ENCODE measurements at regions not wholly inside any gene's neighbourhood (a gene's known extent, or its start where the extent isn't known, plus 50 kb on each side); places are given as distances from the start of the nearest gene placed in this dataset.

DNA sequence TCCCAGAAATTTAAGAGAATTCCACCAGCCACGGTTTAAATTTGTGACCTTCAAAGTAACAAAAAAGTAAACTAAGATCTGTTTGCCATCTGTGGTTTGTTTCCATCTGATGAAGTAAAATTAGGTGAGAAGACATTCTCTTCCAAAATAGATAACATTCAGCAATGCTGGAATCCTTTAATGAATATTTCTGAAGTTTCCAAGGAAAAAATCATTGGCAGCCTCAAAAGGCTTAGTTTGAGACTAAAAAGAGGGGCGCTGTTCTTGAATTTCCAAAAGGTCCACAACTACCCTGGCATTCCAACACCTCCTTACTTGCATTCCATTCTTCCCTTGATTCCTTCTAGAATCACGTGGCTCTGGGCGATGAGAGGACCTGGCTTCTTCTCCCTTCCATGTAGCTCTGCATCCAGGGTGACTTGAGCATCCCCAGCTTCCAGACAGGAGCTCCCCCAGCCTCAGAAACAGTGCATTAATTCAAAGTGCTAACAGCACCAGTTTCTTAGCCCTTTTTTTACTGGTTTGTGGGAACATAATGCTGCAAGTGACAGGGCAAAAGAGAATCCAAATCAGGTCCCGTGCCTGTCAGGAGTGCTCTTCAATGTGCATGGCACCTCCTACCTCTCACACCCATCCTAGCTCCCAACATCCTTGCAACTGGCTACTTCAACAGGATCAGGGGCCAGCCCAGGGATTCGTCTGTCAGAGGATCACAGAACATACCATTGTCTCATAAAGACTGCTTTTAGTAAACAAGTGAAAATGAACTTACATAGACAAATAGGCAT is 191.5 kb upstream of the S1PR3 start:
- POLR2A ChIA-PET (ENCODE audit: partially characterized antibody), result no interaction called here
- CTCF ChIA-PET (ENCODE audit: partially characterized antibody), result no interaction called here
- intact Hi-C loops (cut with micrococcal nuclease), result no loop called here

DNA sequence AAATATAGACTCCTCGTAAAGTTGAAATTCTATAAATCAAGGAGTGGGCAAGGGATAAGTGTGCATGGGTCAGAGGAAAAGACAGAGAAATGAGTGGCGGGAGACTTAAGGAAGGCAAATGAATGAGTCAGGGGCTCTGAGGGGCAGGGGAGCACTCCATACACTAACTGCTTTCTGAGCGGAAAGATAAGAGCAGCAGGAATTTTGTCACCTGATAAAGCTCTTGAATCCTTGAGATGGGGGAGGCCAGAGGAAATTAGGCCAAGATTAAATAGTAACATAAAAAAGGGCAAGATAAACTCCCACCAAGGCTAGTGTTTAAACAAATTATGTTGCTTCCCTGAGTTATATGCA is 191.0 kb upstream of the S1PR3 start:
- peaks cover 0 to under 1% (median 0%) of the 10 kb centered on the region in 4 donors for H3K4me1 Mint-ChIP-seq
- no peak overlapping the region for H3K4me3 ChIP-seq (ENCODE audit: low read length in 2 of 2)
- H3K4me1 ChIP-seq (ENCODE audit: insufficient read depth, low read length), result no peaks in the 10 kb centered on the region
- H3K9me3 ChIP-seq (ENCODE audit: control insufficient read depth in 1 of 2, low read length in 2 of 2), result no peaks in the 10 kb centered on the region
- ChIA-PET POLR2A (ENCODE audit: partially characterized antibody) (no interaction called here), CTCF (ENCODE audit: partially characterized antibody) (no interaction called here)
- H3K27me3 Mint-ChIP-seq, result peaks cover 7 to 23% of the 10 kb centered on the region in 2 donors
- H3K27me3 ChIP-seq (ENCODE audit: insufficient read depth, low read length), result no peaks in the 10 kb centered on the region
- H3K36me3 ChIP-seq (ENCODE audit: insufficient read depth, low read length), result no peaks in the 10 kb centered on the region
- peaks cover 0 to 5% (median 1%) of the 10 kb centered on the region in 8 donors for H3K9me3 Mint-ChIP-seq
- H3K27ac ChIP-seq (ENCODE audit: low read depth, low read length), result no peak overlapping the region
- intact Hi-C loops (cut with micrococcal nuclease), result no loop called here
- H3K36me3 Mint-ChIP-seq, result no peaks in the 10 kb centered on the region
- H3K27ac Mint-ChIP-seq, result no peak overlapping the region
- no peak overlapping the region for H3K4me3 Mint-ChIP-seq
- no peak for DNase-seq

More for the DNA sequence above, 191.5 kb upstream of the S1PR3 start:
- H3K27me3 ChIP-seq (ENCODE audit: insufficient read depth, low read length), result no peaks in the 10 kb centered on the region
- Mint-ChIP-seq H3K4me1 (peaks cover 0 to 2% (median 0%) of the 10 kb centered on the region in 4 donors), H3K4me3 (no peak overlapping the region), H3K36me3 (no peaks in the 10 kb centered on the region), H3K27ac (no peak overlapping the region), H3K27me3 (peaks cover 7 to 23% of the 10 kb centered on the region in 2 donors), H3K9me3 (peaks cover 0 to 5% (median 1%) of the 10 kb centered on the region in 8 donors)
- no peak overlapping the region for H3K4me3 ChIP-seq (ENCODE audit: low read length in 2 of 2)
- H3K27ac ChIP-seq (ENCODE audit: low read depth, low read length), result no peak overlapping the region
- no peaks in the 10 kb centered on the region for H3K4me1 ChIP-seq (ENCODE audit: insufficient read depth, low read length)
- no peaks in the 10 kb centered on the region for H3K36me3 ChIP-seq (ENCODE audit: insufficient read depth, low read length)
- DNase-seq, result no peak
- H3K9me3 ChIP-seq (ENCODE audit: control insufficient read depth in 1 of 2, low read length in 2 of 2), result no peaks in the 10 kb centered on the region

- no peaks in the 10 kb centered on the region for H3K36me3 Mint-ChIP-seq
- H3K4me3 Mint-ChIP-seq, result no peak overlapping the region
- peaks cover 0 to 5% (median 0%) of the 10 kb centered on the region in 8 donors for H3K9me3 Mint-ChIP-seq
- no peak for DNase-seq
- H3K27ac Mint-ChIP-seq, result no peak overlapping the region
- Histone ChIP-seq H3K4me1 (ENCODE audit: insufficient read depth, low read length) (no peaks in the 10 kb centered on the region), H3K27ac (ENCODE audit: low read depth, low read length) (no peak overlapping the region), H3K9me3 (ENCODE audit: control insufficient read depth in 1 of 2, low read length in 2 of 2) (no peaks in the 10 kb centered on the region), H3K4me3 (ENCODE audit: low read length in 2 of 2) (no peak overlapping the region), H3K36me3 (ENCODE audit: insufficient read depth, low read length) (no peaks in the 10 kb centered on the region), H3K27me3 (ENCODE audit: insufficient read depth, low read length) (no peaks in the 10 kb centered on the region)
- POLR2A ChIA-PET (ENCODE audit: partially characterized antibody), result no interaction called here
- no peaks in the 10 kb centered on the region for H3K4me1 Mint-ChIP-seq
- intact Hi-C loops (cut with micrococcal nuclease), result no loop called here
- CTCF ChIA-PET (ENCODE audit: partially characterized antibody), result no interaction called here
- H3K27me3 Mint-ChIP-seq, result peaks cover 7 to 22% of the 10 kb centered on the region in 2 donors
Observed at GRCh38 chr9:88801214-88801796, 190.0 kb upstream of the S1PR3 start.

GRCh38 chr9:88802533-88802932 is 188.7 kb upstream of the S1PR3 start:
- ChIA-PET POLR2A (ENCODE audit: partially characterized antibody) (no interaction called here), CTCF (ENCODE audit: partially characterized antibody) (no interaction called here)
- intact Hi-C loops (cut with micrococcal nuclease), result no loop called here
- H3K27ac ChIP-seq (ENCODE audit: low read depth, low read length), result no peak overlapping the region
- peaks cover 7 to 20% of the 10 kb centered on the region in 2 donors for H3K27me3 Mint-ChIP-seq
- H3K4me3 ChIP-seq (ENCODE audit: low read length in 2 of 2), result no peak overlapping the region
- no peaks in the 10 kb centered on the region for H3K4me1 Mint-ChIP-seq
- H3K27me3 ChIP-seq (ENCODE audit: insufficient read depth, low read length), result no peaks in the 10 kb centered on the region
- DNase-seq, result no peak
- peaks cover 0 to 4% (median 0%) of the 10 kb centered on the region in 8 donors for H3K9me3 Mint-ChIP-seq
- no peaks in the 10 kb centered on the region for H3K36me3 ChIP-seq (ENCODE audit: insufficient read depth, low read length)
- no peak overlapping the region for H3K4me3 Mint-ChIP-seq
- no peaks in the 10 kb centered on the region for H3K36me3 Mint-ChIP-seq
- no peak overlapping the region for H3K27ac Mint-ChIP-seq
- H3K9me3 ChIP-seq (ENCODE audit: control insufficient read depth in 1 of 2, low read length in 2 of 2), result no peaks in the 10 kb centered on the region
- no peaks in the 10 kb centered on the region for H3K4me1 ChIP-seq (ENCODE audit: insufficient read depth, low read length)

DNA sequence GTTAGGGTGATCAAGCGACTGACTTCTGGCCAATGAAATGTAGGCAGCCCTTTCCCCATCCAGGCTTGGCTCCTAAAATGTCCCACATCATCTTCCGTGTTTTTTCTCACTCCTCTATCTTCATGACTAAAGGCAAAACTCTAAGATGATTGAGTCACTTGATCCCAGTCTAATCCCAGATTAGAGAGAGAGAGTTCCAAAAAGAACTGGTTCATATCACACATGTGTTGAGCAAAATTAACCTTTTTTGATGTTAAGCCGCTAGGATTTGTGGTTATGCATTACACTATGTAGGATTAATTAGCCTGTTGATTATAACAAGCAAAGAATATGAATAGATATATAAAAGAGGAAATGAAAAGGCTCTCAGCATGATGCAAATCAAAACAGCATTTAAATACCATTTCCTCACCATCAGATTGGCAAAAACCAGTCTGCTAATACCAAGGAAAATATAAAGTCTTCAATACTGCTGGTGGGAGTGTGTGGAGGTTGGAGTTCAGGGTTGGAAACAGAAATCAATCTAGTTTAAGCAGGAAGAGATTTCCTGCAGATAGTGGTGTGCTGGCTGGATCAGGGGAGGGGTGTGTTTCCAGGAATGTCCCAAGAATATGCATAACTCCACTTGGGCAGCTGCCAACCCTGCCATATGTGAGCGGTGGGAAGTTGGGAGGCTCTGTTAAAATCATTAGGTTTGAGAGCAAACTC is 187.6 kb upstream of the S1PR3 start:
- Histone ChIP-seq H3K4me3 (ENCODE audit: low read length in 2 of 2) (no peak overlapping the region), H3K4me1 (ENCODE audit: insufficient read depth, low read length) (no peaks in the 10 kb centered on the region), H3K27ac (ENCODE audit: low read depth, low read length) (no peak overlapping the region), H3K36me3 (ENCODE audit: insufficient read depth, low read length) (no peaks in the 10 kb centered on the region), H3K27me3 (ENCODE audit: insufficient read depth, low read length) (no peaks in the 10 kb centered on the region), H3K9me3 (ENCODE audit: control insufficient read depth in 1 of 2, low read length in 2 of 2) (no peaks in the 10 kb centered on the region)
- intact Hi-C loops (cut with micrococcal nuclease), result no loop called here
- Mint-ChIP-seq H3K9me3 (peaks cover 0 to 4% (median 0%) of the 10 kb centered on the region in 8 donors), H3K4me1 (no peaks in the 10 kb centered on the region), H3K4me3 (no peak overlapping the region), H3K27ac (no peak overlapping the region), H3K27me3 (peaks cover 7 to 20% of the 10 kb centered on the region in 2 donors), H3K36me3 (no peaks in the 10 kb centered on the region)
- ChIA-PET CTCF (ENCODE audit: partially characterized antibody) (no interaction called here), POLR2A (ENCODE audit: partially characterized antibody) (no interaction called here)
- no peak for DNase-seq

DNA sequence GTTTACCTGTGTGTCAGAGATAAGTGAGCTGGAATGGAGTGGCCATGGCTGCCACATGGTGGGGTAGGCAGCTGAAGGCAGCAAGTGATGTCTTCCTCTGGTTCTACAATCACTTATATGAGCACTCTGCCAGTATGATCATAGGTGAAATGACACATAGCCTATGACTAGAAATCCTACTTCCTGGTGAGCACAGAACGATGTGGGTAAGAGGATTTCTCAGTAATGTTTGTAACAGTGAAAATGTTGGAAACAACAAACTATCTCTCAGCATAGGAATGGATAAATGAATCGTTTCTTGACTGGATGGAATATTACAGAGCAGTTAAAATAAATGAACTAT is 187.0 kb upstream of the S1PR3 start:
- Mint-ChIP-seq H3K4me3 (no peak overlapping the region), H3K27ac (no peak overlapping the region), H3K4me1 (no peaks in the 10 kb centered on the region), H3K36me3 (no peaks in the 10 kb centered on the region), H3K9me3 (peaks cover 0 to 4% (median 0%) of the 10 kb centered on the region in 8 donors), H3K27me3 (peaks cover 10 to 22% of the 10 kb centered on the region in 2 donors)
- no peaks in the 10 kb centered on the region for H3K4me1 ChIP-seq (ENCODE audit: insufficient read depth, low read length)
- ChIA-PET POLR2A (ENCODE audit: partially characterized antibody) (no interaction called here), CTCF (ENCODE audit: partially characterized antibody) (no interaction called here)
- intact Hi-C loops (cut with micrococcal nuclease), result no loop called here
- H3K4me3 ChIP-seq (ENCODE audit: low read length in 2 of 2), result no peak overlapping the region
- no peak overlapping the region for H3K27ac ChIP-seq (ENCODE audit: low read depth, low read length)
- no peak for DNase-seq
- no peaks in the 10 kb centered on the region for H3K9me3 ChIP-seq (ENCODE audit: control insufficient read depth in 1 of 2, low read length in 2 of 2)
- H3K27me3 ChIP-seq (ENCODE audit: insufficient read depth, low read length), result no peaks in the 10 kb centered on the region
- H3K36me3 ChIP-seq (ENCODE audit: insufficient read depth, low read length), result no peaks in the 10 kb centered on the region

DNA sequence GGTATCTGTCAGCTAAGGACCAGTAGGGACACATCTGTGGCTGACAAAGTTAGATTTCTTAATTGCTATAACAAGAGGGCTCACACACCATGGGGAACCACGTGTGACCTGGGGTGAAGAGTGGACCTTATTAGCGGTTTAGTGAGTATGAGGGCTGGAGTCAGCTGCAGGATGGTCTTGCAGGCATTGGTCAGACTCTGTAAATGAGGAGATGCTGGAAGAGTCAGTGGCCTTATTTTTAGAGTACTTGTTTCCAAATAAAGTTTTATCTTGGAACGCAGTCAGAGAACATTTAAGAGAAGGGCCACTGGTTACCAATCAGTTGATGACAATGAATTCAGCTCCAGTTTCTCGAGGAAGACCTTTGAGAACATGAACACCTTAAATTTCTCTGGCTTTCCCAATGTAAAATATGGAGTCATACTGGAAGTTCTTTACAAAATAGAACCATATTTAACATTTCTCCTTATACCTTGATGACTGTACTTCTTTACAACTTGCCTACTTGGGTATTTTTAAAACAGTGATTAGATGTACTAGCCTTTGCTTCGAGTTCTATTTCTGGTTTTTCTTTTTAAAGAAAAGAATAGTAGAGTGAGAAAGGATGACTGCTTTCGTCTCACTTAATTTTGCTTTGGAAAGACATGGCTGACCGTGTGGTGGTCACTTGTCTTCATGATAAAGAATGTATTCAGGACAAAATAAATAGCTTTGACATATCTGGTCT is 185.9 kb upstream of the S1PR3 start:
- no peak for DNase-seq
- Mint-ChIP-seq H3K4me1 (no peaks in the 10 kb centered on the region), H3K27me3 (peaks cover 10 to 25% of the 10 kb centered on the region in 2 donors), H3K27ac (no peak overlapping the region), H3K36me3 (no peaks in the 10 kb centered on the region), H3K4me3 (no peak overlapping the region), H3K9me3 (peaks cover 0 to 4% (median 0%) of the 10 kb centered on the region in 8 donors)
- no peaks in the 10 kb centered on the region for H3K36me3 ChIP-seq (ENCODE audit: insufficient read depth, low read length)
- intact Hi-C loops (cut with micrococcal nuclease), result no loop called here
- no peaks in the 10 kb centered on the region for H3K9me3 ChIP-seq (ENCODE audit: control insufficient read depth in 1 of 2, low read length in 2 of 2)
- no peak overlapping the region for H3K27ac ChIP-seq (ENCODE audit: low read depth, low read length)
- H3K27me3 ChIP-seq (ENCODE audit: insufficient read depth, low read length), result no peaks in the 10 kb centered on the region
- no peaks in the 10 kb centered on the region for H3K4me1 ChIP-seq (ENCODE audit: insufficient read depth, low read length)
- ChIA-PET CTCF (ENCODE audit: partially characterized antibody) (no interaction called here), POLR2A (ENCODE audit: partially characterized antibody) (no interaction called here)
- H3K4me3 ChIP-seq (ENCODE audit: low read length in 2 of 2), result no peak overlapping the region
